NCI-H1930 (cell line): ENCODE measurements at regions not wholly inside any gene's neighbourhood (a gene's known extent, or its start where the extent isn't known, plus 50 kb on each side); places are given as distances from the start of the nearest gene placed in this dataset.
"Not testable (repeated sequence)": the region's sequence is repeated elsewhere in the genome, so short reads cannot be mapped to it uniquely, and the experiment has no call there.

Source experiments
- DNase-seq, 2 experiments: peaks; one replicate each; lab custom pipeline; 2025; lab: John Stamatoyannopoulos, UW

DNA sequence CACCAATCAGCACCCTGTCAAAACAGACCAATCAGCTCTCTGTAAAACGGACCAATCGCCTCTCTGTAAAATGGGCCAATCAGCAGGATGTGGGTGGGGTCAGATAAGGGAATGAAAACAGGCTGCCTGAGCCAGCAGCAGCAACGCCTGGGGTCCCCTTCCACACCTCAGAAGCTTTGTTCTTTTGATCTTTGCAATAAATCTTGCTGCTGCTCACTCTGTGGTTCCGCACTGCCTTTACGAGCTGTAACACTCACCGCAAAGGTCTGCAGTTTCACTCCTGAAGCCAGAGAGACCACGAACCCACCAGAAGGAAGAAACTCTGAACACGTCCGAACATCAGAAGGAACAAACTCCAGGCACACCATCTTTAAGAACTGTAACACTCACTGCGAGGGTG, 251.4 kb downstream of the ZIC4 start:
- not testable (repeated sequence) for DNase-seq

DNA sequence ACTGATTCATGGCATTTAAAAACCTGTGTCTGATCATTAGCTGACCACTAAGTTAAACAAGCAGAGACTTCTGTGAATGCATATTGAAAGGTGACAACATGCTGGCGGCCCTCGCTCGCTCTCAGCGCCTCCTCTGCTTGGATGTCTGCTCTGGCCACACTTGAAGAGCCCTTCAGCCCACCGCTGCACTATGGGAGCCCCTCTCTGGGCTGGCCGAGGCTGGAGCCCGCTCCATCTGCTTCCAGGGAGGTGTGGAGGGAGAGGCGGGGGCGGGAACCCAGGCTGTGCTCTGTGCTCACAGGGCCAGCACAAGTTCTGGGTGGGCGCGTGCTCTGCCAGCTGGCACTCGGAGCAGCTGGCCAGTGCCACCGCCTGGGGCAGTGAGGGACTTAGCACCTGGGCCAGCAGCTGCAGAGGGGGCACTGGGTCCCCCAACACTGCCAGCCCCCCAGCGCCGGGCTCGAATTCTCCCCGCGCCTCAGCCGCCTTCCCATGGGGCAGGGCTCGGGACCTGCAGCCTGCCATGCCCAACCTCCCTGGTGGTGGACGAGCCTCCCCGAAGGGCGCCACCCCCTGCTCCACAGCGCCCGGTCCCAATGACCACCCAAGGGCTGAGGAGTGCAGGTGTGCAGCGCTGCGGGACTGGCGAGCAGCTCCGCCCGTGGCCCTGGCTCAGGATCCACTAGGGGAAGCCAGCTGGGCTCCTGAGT, 252.4 kb downstream of the ZIC4 start:
- no peak for DNase-seq

DNA sequence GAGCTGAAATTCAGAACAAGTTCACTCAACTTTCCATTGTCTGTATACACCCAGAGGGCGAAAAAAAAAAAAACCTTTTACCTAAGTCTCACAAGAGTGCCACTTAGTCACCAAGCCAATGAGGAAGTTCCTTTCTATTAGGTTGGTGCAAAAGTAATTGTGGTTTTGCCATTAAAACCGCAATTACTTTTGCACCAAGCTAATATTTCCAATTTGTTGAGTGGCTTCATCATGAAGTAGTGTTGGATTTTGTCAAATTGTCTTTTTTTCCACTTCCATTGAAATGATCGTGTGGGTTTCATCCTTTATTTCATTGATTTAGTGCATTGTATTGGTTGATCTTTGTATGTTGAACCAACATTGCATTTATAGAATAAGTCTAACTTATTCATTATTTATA, 253.9 kb downstream of the ZIC4 start:
- no peak for DNase-seq

DNA sequence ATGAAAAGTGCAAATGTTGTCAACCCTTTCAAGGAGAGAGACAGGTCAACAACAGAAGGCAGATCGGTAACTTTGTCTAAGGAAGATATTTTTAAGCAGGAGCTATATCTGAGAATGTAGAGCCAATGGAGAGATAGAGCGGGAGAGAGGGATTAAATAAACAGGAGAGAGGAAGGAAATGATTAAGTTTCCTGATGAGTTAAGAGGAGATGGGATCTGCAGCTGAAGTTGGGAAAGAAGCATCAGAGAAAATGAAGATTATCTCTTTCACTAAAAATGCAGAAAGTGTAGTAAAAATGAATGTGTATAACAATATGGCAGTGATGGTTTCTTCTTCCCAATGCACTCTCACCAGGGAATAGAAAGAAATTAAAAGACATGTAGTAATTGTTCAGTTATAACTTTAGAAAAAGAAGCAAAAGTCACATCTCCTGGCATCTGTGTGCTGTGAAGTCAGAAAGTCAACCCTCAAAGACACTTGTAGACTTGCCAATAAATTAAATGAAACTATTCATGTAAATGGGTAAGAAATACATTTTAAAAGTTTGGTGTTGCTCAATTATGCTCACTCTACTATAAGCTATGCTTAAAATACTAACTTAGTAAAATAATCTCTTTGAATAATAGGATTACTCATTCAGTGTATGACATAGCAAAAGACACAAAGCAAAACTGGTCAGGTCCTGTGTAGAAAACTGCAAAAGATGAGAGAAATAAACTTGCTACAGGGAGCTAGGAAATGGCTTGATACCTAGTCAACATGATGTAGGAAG, 264.6 kb downstream of the ZIC4 start:
- DNase-seq = no peak

DNA sequence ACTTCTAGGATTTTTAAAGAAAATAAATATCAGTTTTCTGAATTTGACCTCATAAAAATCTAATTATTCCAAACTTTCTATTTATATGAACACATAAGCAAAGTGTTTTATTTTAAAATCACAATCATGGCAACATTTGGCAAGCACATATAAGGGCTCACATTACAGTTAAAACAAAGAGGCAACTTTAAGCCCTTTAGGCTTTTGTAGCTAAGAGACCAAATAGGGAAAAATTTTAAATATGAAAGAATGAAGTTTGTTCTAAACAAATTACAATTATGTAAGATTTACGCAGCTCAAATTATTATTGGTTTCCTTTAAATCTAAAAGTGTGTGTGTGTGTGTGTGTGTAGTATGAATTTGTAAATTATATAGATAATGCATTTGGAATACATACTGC, 267.0 kb downstream of the ZIC4 start:
- DNase-seq = no peak

DNA sequence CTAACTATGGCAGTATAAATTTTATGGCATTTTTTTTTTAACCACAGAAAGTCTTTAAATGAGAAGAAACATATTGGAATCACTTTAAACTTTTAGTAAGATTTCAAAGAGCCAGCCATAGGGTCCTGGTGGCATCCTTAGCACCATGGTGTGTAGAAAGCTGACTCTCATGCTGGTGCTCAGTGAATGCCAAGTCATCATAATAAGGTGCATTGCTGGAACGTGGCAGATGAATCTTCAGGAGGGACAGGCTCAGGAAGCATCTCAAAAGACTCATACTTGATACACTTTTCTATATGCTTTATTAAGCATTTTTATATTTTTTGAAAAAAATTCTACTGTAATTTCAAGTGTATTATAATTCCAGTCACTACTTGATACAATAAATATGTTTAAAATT, 274.2 kb downstream of the ZIC4 start:
- no peak for DNase-seq

DNA sequence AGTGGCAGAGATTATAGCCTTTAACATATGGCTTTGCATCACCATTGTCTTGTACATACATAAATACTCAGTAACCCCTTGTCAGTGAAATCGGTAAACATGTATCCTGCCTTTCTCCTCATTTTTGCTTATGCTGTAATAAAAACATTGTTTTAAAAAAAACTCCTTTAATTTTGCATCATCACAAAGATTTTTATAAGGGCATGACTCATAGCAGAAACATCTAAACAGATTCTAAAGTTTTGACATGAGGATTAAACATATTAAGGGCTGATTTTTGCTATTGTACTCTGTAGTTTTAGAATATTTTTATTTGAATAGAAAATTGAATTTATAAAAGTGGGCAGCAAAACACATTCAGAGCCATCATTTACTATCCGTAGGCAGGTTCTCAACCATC, 275.9 kb downstream of the ZIC4 start:
- no peak for DNase-seq

DNA sequence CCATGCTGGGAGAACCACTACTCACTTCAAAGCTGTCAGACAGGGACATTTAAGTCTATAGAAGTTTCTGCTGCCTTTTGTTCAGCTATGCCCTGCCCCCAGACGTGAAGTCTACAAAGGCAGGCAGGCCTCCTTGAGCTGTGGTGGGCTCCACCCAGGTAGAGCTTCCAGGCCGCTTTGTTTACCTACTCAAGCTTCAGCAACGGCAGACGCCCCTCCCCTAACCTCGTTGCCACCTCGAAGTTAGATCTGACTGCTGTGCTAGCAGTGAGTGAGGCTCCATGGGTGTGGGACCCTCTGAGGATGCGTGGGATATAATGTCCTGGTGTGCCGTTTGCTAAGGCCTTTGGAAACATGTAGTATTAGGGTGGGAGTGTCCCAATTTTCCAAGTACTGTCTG, 276.7 kb downstream of the ZIC4 start:
- no peak for DNase-seq

DNA sequence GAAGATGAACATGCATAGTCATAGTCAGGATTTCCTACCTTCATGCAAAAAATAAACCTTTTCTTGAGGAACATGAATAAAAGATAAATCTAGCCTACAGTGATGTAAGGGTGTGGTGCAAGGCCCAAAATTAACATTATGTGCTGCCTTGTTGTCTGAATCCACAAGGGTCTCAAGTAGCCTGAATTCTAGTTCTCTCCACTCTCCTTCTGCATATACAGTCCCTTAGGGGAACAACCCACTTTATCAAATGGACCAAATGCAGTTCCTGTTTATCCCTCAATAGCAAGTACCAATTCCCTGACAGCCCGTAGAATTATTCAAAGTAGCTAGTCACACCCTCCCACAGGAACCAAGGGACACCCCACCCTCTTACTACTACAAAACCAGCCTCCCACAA, 284.0 kb downstream of the ZIC4 start:
- DNase-seq = no peak

DNA sequence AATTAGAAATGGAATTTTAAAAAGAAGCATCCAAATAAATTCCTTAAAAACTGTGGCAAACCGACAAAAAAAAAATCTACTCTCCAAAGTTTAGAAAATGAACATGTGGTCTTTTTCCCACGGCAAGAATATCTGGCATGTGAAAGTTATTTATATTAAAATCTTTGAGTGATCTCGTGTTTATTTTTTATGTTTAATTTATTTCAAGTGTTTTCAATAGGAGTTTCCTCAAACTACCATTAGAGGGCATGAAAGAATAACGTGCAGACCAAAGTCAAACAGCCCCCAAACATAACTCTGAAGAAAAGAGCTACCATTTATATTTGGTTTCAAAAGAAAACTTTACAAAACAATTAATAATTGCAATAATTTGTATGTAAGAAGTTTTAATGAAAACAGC, 286.4 kb downstream of the ZIC4 start:
- DNase-seq = no peak

DNA sequence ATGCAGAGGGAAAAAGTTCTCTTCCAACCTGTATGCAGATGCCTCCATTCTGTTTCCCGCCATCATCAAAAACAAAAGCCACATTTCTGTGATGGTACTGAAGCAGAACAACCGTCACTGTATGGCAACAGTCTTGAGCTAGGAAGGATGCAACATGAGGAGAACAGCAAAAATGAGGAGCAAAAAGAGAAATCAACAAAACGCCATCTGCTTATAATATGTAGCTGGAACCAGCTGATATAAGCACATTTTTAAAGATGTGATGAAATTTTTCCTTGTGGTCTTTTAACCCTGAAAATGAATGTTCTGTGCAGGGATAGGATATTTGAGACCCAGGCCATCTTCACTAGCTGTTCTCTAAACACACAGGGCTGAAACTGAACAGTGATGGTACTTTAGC, 287.0 kb downstream of the ZIC4 start:
- DNase-seq = no peak

DNA sequence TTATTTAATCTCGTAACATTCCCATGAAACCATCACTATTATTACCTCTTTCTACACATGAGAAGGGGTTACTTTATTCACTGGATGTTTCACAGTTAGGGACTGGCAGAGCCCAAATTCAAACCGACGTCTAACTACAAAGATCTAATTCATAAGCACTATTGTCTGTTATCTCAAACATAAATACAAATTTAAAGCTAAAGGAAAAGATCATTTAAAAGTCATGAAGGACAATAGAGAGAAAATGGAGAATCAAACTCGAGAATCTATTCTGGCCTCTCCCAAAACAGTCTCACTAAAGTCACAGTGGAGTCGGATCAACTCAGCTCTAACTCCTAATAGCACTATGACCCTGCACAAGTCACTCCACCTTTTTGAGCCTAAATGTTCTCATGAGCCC, 287.7 kb downstream of the ZIC4 start:
- no peak for DNase-seq

DNA sequence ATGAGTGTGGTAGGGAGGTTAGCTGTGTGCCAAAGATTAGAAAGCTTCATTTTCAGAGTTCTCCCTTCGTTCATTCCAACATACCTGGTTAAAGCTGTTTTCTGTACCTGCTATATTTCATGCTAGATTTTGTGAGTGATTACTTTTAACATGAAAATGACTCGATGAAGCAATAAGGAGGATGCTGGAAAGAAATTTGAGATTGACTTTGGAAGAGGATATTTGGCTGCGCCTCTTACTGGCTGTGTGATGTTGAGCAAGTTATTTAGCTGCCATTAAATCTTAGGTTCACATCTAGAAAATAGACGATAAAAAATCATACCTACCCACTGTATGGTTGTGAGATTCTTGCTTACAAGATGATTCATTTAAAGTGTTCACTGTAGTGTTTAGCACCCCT, 288.7 kb downstream of the ZIC4 start:
- DNase-seq = no peak

DNA sequence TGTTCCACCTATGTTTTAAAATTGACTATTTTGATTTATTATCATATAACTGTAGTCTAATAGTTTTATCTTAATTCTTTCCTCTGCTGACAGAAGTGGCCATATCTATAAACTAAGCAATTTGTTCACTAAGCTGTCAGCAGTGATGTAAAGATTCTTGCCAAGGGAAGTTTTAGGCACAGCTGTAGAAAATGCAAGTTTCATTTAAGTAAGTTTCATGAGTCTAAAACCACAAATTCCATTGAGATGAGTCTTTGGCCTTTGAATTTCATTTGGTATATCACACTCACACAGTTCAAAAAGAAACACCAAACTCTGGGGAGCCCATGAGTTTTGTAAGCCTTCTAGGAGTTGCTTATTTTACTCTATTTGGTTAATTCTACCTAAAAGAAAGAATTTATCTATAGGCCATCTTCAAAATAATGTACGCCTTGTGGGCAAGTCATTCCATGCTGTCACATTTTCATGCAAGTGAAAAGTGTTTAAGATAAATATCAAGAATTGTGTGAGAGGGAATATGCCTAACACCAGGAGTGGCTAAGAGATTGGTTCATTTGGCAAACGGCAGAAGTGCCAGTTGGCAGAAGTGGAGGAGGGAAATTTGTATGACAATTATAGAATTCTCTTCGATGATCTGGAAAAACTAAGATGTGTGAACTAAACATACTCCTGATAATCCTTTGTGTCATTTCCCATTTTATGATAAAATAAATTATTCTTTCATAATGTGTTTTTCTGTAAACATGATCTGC, 292.9 kb downstream of the ZIC4 start:
- no peak for DNase-seq

DNA sequence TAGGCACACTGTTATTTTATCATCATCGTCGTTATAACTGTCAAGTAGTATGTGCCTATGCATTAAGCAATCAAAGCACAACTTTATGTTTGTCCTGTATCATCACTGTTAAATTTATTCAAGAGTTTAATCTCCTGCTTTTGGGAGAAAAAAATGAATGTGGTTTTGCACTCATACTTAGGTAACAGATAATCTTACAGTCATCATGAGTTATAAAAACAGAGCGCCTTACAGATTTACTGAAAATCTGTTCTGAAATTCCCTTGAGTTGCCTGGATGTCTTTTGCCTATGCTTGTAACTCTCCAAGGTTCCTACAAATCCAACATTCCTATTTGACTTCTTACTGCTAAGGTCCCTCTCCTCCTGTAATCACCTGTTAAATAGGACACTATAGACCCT, 307.3 kb downstream of the ZIC4 start:
- DNase-seq = no peak

DNA sequence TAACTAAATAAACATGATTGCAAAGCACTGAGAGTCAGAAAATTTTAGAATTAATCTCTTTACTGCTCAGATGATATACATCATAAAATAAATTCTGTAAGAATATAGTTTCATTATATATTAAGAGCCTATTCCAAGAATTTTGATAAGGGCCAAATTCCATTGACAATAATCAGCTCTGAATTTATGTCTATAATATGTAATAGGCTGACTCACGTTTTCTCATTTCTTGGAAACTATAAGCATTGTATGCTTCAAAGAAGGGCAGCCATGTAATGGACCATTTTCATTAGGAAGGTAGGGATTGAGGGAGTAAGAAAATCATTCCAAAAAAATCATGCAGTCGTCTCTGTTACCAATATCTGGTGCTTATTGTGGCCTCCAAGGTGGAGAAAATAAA, 315.9 kb downstream of the ZIC4 start:
- no peak for DNase-seq

DNA sequence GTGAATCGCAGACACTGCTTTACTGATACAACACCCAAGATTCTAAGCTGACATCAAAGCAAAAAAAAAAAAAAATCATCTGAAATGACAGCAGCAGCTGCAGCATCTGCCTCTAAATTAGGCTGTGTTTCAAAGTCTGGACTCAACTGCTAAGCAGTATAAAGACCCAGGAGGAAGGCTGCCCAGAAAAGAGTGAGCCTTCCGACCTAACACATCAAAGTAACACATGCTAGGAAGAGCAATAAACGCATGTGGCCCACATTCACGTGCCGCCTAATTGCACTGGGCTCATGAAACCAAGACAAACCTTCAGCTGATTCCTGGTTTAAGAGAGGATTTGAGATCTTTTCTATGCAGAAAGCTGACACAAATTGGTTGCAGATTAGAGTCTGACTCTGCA, 317.1 kb downstream of the ZIC4 start:
- no peak for DNase-seq

DNA sequence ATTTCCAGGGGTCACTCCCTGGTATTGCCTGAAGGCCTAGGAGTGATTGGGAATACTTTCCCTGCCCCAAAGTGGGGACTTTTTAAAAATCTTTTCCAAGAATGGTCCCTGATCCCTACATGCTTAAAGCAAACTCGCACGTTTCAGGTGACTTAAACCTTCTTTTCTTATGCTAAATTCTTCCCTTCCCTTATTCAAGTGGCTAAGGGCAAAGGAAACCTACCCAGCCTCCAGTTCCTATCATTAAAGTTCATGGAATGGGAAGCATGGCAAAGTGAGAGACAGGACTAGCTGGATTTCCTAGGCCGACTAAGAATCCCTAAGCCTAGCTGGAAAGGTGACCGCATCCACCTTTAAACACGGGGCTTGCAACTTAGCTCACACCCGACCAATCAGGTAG, 346.8 kb downstream of the ZIC4 start:
- not testable (repeated sequence) for DNase-seq

DNA sequence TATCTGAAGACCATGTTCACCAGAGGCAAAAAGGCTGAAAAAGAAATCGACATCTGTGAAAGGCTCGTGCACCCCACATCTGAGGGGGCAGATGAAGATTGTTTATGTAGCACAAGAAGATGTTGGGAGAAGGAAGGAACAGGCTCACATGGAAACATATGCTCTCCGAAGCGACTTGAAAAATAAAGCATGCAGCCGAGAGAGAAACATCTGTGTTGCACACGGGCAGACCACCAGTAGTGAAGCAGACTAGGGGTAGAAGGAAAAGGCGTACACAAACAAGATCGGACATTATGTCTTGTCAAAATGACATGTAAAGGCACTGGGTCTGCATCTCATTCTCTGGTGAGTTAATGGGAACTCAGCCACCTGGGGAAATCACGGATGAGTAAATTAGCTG, 356.5 kb downstream of the ZIC4 start:
- no peak for DNase-seq

DNA sequence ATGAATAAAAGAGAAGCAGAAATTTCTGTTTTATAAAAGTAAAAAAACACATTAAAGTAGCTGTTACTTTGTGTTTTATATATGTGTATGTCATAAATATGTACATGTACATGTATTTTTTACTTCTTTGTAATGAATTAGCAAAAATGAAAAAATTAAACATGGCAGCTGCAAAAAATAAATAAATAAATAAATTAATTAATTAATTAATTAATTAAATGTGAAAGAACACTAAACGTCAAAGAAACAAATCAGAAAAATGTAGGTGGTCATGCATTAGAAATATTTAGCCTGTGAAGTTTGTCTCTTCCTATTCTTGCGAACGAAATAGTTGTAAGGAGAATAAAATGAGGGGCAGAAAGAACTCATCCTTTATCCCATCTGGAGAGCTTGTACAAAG, 357.0 kb downstream of the ZIC4 start:
- DNase-seq = no peak

DNA sequence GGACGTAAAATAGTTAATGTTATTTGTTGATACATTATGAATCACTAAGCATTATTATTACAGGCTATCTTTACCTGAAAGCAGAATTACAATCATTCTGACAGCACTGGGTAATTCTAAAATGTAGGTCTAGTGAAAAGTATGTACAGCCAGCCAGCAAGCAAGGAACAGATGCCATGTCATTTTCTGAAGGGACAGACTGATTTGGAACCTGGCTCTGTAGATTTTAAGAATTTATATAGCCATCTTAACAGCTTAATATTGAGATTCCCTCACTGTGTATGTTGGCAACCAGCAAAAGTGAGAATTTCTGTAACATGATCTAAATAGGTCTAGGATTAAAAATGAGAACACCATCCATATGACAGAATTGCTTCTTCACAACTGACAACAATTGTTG, 359.4 kb downstream of the ZIC4 start:
- no peak for DNase-seq

DNA sequence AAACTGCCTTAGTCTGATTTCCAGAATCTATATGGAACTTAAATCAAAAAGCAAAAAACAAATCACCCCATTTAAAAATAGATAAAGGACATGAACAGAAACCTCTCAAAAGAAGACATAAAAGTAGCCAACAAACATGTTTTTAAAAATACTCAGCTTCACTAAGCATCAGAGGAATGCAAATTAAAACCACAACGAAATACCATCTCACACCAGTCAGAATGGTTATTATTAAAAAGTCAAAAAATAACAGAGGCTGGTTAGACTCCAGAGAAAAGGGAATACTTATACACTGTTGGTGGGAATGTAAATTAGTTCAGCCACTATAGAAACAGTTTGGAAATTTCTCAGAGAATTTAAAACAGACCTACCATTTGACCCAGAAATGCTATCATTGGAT, 367.9 kb downstream of the ZIC4 start:
- no peak for DNase-seq

DNA sequence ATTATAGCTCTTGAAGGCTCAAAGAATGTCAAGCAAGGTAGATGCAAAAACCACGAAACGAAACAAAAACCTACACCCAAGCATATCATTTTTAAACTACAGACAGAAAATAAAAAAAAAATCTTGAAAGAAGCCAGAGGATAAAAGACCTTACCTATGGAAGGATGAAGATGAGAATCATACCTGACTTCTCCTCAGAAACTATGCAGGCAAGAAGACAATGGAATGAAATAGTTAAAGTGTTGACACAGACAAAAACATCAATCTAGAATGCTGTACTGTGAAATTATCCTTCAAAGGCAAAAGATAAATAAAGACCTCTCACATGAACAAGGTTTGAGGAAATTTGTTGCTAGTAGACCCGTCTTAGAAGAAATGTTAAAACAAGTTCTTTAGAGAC, 372.0 kb downstream of the ZIC4 start:
- no peak for DNase-seq
